ENCODE measurements at regions not wholly inside any gene's neighbourhood (a gene's known extent, or its start where the extent isn't known, plus 50 kb on each side); places are given as distances from the start of the nearest gene placed in this dataset.

GRCh38 chr2:118557791-118558190 lies 289.7 kb downstream of the EN1 start:
- H3K4me3 ChIP-seq (ENCODE audit: low read depth, low read length) = no peak overlapping the region
- H3K27ac ChIP-seq = no peak overlapping the region
- H3K4me1 ChIP-seq = no peaks in the 10 kb centered on the region
- H3K36me3 ChIP-seq (ENCODE audit: control insufficient read depth, insufficient read depth, low read length) = no peaks in the 10 kb centered on the region
- no peaks in the 10 kb centered on the region for H3K27me3 ChIP-seq (ENCODE audit: control insufficient read depth, insufficient read depth, low read length)
- no peaks in the 10 kb centered on the region for H3K79me2 ChIP-seq
- H2AFZ ChIP-seq = no peak overlapping the region
- H3K9ac ChIP-seq = no peak overlapping the region
- no peaks in the 10 kb centered on the region for H3K9me3 ChIP-seq (ENCODE audit: control insufficient read depth, low read length)
- H3K4me2 ChIP-seq (ENCODE audit: low read length) = no peak overlapping the region
- TF ChIP-seq CTCF (IDR thresholded peaks at IDR 0.05) = no peak

GRCh38 chr2:118557016-118557415 lies 290.4 kb downstream of the EN1 start:
- H3K4me2 ChIP-seq (ENCODE audit: low read length) = no peak overlapping the region
- H2AFZ ChIP-seq = no peak overlapping the region
- no peak overlapping the region for H3K27ac ChIP-seq
- no peak overlapping the region for H3K9ac ChIP-seq
- no peaks in the 10 kb centered on the region for H3K36me3 ChIP-seq (ENCODE audit: control insufficient read depth, insufficient read depth, low read length)
- H3K9me3 ChIP-seq (ENCODE audit: control insufficient read depth, low read length) = no peaks in the 10 kb centered on the region
- no peaks in the 10 kb centered on the region for H3K27me3 ChIP-seq (ENCODE audit: control insufficient read depth, insufficient read depth, low read length)
- no peaks in the 10 kb centered on the region for H3K79me2 ChIP-seq
- H3K4me3 ChIP-seq (ENCODE audit: low read depth, low read length) = no peak overlapping the region
- no peak for TF ChIP-seq CTCF (IDR thresholded peaks at IDR 0.05)
- H3K4me1 ChIP-seq = no peaks in the 10 kb centered on the region

GRCh38 chr2:118554616-118555015 lies 292.8 kb downstream of the EN1 start:
- Histone ChIP-seq H3K27ac (no peak overlapping the region), H3K9me3 (ENCODE audit: control insufficient read depth, low read length) (no peaks in the 10 kb centered on the region), H3K36me3 (ENCODE audit: control insufficient read depth, insufficient read depth, low read length) (no peaks in the 10 kb centered on the region), H2AFZ (no peak overlapping the region), H3K4me2 (ENCODE audit: low read length) (no peak overlapping the region), H3K9ac (no peak overlapping the region), H3K79me2 (no peaks in the 10 kb centered on the region), H3K4me1 (no peaks in the 10 kb centered on the region), H3K4me3 (ENCODE audit: low read depth, low read length) (no peak overlapping the region), H3K27me3 (ENCODE audit: control insufficient read depth, insufficient read depth, low read length) (no peaks in the 10 kb centered on the region)
- TF ChIP-seq CTCF (IDR thresholded peaks at IDR 0.05) = no peak

GRCh38 chr2:118549503-118549902 lies 297.9 kb downstream of the EN1 start:
- no peak for TF ChIP-seq CTCF (IDR thresholded peaks at IDR 0.05)
- H3K9ac ChIP-seq = no peak overlapping the region
- H3K27ac ChIP-seq = no peak overlapping the region
- H3K27me3 ChIP-seq (ENCODE audit: control insufficient read depth, insufficient read depth, low read length) = no peaks in the 10 kb centered on the region
- no peaks in the 10 kb centered on the region for H3K79me2 ChIP-seq
- H2AFZ ChIP-seq = no peak overlapping the region
- no peak overlapping the region for H3K4me3 ChIP-seq (ENCODE audit: low read depth, low read length)
- H3K4me1 ChIP-seq = no peaks in the 10 kb centered on the region
- H3K36me3 ChIP-seq (ENCODE audit: control insufficient read depth, insufficient read depth, low read length) = no peaks in the 10 kb centered on the region
- H3K9me3 ChIP-seq (ENCODE audit: control insufficient read depth, low read length) = no peaks in the 10 kb centered on the region
- H3K4me2 ChIP-seq (ENCODE audit: low read length) = no peak overlapping the region

- Histone ChIP-seq H3K9ac (no peak overlapping the region), H3K79me2 (no peaks in the 10 kb centered on the region), H2AFZ (no peak overlapping the region), H3K9me3 (ENCODE audit: control insufficient read depth, low read length) (no peaks in the 10 kb centered on the region), H3K27me3 (ENCODE audit: control insufficient read depth, insufficient read depth, low read length) (no peaks in the 10 kb centered on the region), H3K36me3 (ENCODE audit: control insufficient read depth, insufficient read depth, low read length) (no peaks in the 10 kb centered on the region), H3K4me1 (no peaks in the 10 kb centered on the region), H3K4me3 (ENCODE audit: low read depth, low read length) (no peak overlapping the region), H3K4me2 (ENCODE audit: low read length) (no peak overlapping the region), H3K27ac (no peak overlapping the region)
- no peak for TF ChIP-seq CTCF (IDR thresholded peaks at IDR 0.05)
These were observed 298.5 kb downstream of the EN1 start for GRCh38 chr2:118548880-118549488.

Data from parathyroid adenoma (tissue), 2 donors.